LNCaP clone FGC (cell line): ENCODE measurements at regions not wholly inside any gene's neighbourhood (a gene's known extent, or its start where the extent isn't known, plus 50 kb on each side); places are given as distances from the start of the nearest gene placed in this dataset.

Experiments
- DNase-seq: peaks from one replicate; pipeline ENCODE4 v3.0.0-alpha.2; 2011; ENCODE audit warnings: low read depth
- H3K4me3 ChIP-seq: 2 replicates; pipeline ENCODE4 v1.5.1; 2011; ENCODE audit warnings: mild to moderate bottlenecking, low read depth, low read length, control low read depth
- CTCF ChIP-seq: IDR thresholded peaks from 2 replicates; pipeline ENCODE4 v1.5.1; 2012; ENCODE audit warnings: mild to moderate bottlenecking; ENCODE audit not compliant: control insufficient read depth, insufficient read depth; ENCODE audit errors: extremely low read depth

- no peak for TF ChIP-seq CTCF
- no peak for DNase-seq
- H3K4me3 ChIP-seq, result no peak overlapping the region
Observed at GRCh38 chr3:80187981-80188380, 420.2 kb upstream of the ROBO1 start.

GRCh38 chr3:80159990-80160506 lies 392.2 kb upstream of the ROBO1 start:
- TF ChIP-seq CTCF, result no peak
- H3K4me3 ChIP-seq, result no peak overlapping the region
- no peak for DNase-seq

GRCh38 chr3:80158332-80158731 lies 390.5 kb upstream of the ROBO1 start:
- no peak for DNase-seq
- no peak overlapping the region for H3K4me3 ChIP-seq
- no peak for TF ChIP-seq CTCF

GRCh38 chr3:80157546-80157945 lies 389.7 kb upstream of the ROBO1 start:
- DNase-seq, result no peak
- H3K4me3 ChIP-seq, result no peak overlapping the region
- no peak for TF ChIP-seq CTCF

- DNase-seq, result no peak
- H3K4me3 ChIP-seq, result no peak overlapping the region
- TF ChIP-seq CTCF, result no peak
Observed at GRCh38 chr3:80152692-80153091, 384.9 kb upstream of the ROBO1 start.

- H3K4me3 ChIP-seq, result no peak overlapping the region
- DNase-seq, result no peak
- no peak for TF ChIP-seq CTCF
Observed at GRCh38 chr3:80142714-80143113, 374.9 kb upstream of the ROBO1 start.

GRCh38 chr3:80141557-80141956 lies 373.8 kb upstream of the ROBO1 start:
- DNase-seq, result no peak
- H3K4me3 ChIP-seq, result no peak overlapping the region
- no peak for TF ChIP-seq CTCF
